ENCODE measurements at regions not wholly inside any gene's neighbourhood (a gene's known extent, or its start where the extent isn't known, plus 50 kb on each side); places are given as distances from the start of the nearest gene placed in this dataset.

DNA sequence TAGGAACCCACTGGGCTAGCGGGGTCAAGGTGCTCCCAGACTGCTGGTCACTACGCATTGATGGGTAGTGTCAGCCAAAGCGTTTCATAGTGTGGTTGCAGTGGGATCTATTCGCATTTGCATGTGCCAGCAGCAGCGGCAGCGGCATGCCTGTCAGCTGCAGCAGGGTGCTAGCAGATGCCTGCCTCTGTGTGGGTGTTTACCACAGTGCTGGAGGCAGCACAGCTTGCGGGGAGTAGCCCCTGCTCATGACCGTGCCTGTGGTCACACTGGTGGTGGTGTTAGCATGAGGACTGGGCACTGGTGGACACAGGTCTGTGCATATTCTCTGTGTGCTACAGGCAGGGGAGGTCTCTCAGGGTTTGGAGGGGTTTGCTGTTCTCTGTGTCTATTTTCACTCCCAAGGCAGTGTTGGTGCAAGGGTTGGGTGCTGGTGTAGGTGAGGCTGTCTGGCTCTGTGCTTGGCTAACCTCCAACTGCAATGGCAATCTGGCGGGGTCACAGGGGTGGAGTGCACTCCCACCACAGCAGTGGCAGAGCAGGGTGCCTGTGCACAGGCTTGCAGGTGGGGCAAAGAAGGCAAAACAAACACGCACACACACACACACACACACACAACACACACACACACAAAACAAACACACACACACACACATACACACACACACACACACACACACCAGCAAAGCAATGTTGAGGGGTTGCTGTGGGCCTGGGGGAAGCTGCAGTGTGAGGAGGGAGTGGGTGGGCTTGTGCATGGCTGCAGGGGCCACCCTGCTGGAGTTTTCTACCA, 184.4 kb downstream of the GLUD2 start:
- POLR2A ChIA-PET: no interaction called here
- ATAC-seq (no peak), FAIRE-seq (no peak), DNase-seq (ENCODE audit: low read depth in 1 of 2, low spot score in 1 of 2) (no peak)
- H3K4me2 ChIP-seq: no peak overlapping the region
- H3K4me1 ChIP-seq: no peaks in the 10 kb centered on the region
- H3K9me3 ChIP-seq: no peaks in the 10 kb centered on the region
- no peak for TF ChIP-seq JUN (IDR thresholded peaks at IDR 0.05)
- no peak for TF ChIP-seq HEYL (CRISPR knock-in tag; IDR thresholded peaks at IDR 0.05)
- WGBS (ENCODE audit: missing lambda C conversion rate): 3% methylated on average over 3 of the region's 10 CpGs
- no peak overlapping the region for H3K27ac ChIP-seq
- CTCF ChIA-PET: no interaction called here
- no peak overlapping the region for H3K4me3 ChIP-seq

DNA sequence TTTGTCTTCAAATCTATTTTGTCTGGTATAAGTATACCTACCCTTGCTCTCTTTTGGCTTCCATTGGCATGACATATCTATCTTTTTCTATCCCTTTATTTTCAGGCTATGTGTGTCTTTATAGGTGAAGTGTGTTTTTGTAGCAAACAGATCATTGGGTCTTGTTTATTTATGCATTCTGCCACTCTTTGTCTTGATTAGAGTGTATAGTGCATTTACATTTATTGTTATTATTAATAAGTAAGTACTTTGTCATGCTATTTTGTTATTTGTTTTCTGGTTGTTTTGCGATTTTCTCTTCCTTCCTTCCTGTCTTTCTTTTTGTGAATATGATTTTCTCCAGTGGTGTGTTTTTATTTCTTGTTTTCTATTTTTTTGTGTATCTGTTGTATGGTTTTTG, 188.6 kb downstream of the GLUD2 start:
- CTCF ChIA-PET: no interaction called here
- FAIRE-seq (no peak), DNase-seq (ENCODE audit: low read depth in 1 of 2, low spot score in 1 of 2) (no peak), ATAC-seq (no peak)
- POLR2A ChIA-PET: no interaction called here
- Histone ChIP-seq H3K4me2 (no peak overlapping the region), H3K4me1 (no peaks in the 10 kb centered on the region), H3K9me3 (no peaks in the 10 kb centered on the region), H3K27ac (no peak overlapping the region), H3K4me3 (no peak overlapping the region)
- WGBS (ENCODE audit: missing lambda C conversion rate): 0% methylated on average over 1 of the region's 1 CpG
- TF ChIP-seq TP53 (CRISPR knock-in tag; IDR thresholded peaks at IDR 0.05): no peak
- no peak for TF ChIP-seq CEBPB (IDR thresholded peaks at IDR 0.05)
- TF ChIP-seq RNF2 (IDR thresholded peaks at IDR 0.05; ENCODE audit: borderline replicate concordance, low read depth): no peak
- TF ChIP-seq KDM5A (IDR thresholded peaks at IDR 0.05): no peak
- TF ChIP-seq, protein P1, sequence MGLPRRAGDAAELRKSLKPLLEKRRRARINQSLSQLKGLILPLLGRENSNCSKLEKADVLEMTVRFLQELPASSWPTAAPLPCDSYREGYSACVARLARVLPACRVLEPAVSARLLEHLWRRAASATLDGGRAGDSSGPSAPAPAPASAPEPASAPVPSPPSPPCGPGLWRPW (IDR thresholded peaks at IDR 0.05): no peak
- no peak for TF ChIP-seq GATA3 (IDR thresholded peaks at IDR 0.05; ENCODE audit: borderline replicate concordance)
- TF ChIP-seq MAFK (IDR thresholded peaks at IDR 0.05; ENCODE audit: partially characterized antibody): no peak
- TF ChIP-seq, protein P2, sequence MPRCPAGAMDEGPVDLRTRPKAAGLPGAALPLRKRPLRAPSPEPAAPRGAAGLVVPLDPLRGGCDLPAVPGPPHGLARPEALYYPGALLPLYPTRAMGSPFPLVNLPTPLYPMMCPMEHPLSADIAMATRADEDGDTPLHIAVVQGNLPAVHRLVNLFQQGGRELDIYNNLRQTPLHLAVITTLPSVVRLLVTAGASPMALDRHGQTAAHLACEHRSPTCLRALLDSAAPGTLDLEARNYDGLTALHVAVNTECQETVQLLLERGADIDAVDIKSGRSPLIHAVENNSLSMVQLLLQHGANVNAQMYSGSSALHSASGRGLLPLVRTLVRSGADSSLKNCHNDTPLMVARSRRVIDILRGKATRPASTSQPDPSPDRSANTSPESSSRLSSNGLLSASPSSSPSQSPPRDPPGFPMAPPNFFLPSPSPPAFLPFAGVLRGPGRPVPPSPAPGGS (IDR thresholded peaks at IDR 0.05): no peak
- TF ChIP-seq, protein P3, sequence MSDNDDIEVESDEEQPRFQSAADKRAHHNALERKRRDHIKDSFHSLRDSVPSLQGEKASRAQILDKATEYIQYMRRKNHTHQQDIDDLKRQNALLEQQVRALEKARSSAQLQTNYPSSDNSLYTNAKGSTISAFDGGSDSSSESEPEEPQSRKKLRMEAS (IDR thresholded peaks at IDR 0.05): no peak
- no peak for TF ChIP-seq ZNF302 (CRISPR knock-in tag; IDR thresholded peaks at IDR 0.05)
- no peak for TF ChIP-seq HOXB5 (CRISPR knock-in tag; IDR thresholded peaks at IDR 0.05)
- no peak for TF ChIP-seq JUN (IDR thresholded peaks at IDR 0.05)
- TF ChIP-seq ZC3H11A (IDR thresholded peaks at IDR 0.05): no peak
- TF ChIP-seq, protein P4, sequence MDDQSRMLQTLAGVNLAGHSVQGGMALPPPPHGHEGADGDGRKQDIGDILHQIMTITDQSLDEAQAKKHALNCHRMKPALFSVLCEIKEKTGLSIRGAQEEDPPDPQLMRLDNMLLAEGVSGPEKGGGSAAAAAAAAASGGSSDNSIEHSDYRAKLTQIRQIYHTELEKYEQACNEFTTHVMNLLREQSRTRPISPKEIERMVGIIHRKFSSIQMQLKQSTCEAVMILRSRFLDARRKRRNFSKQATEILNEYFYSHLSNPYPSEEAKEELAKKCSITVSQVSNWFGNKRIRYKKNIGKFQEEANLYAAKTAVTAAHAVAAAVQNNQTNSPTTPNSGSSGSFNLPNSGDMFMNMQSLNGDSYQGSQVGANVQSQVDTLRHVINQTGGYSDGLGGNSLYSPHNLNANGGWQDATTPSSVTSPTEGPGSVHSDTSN (IDR thresholded peaks at IDR 0.05): no peak

DNA sequence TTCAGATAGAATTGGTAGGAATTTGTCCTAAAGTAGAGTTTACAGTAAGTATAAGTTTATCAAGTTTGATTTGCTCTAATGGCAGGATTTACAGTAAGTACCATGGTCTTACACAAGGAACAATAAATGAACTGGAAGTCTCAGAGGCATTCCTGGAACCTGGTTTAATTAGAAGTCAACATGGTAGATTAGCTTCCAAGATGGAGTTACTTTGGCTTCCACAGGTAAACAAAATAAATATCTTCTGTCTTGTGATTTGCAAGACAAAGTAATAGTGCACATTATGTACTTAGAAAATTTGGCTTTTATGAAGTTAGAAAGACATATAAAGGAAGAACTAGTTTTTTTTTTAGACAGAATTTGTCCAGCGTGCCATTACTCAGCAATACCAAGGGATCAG, 190.7 kb downstream of the GLUD2 start:
- ChIA-PET POLR2A (no interaction called here), CTCF (no interaction called here)
- H3K9me3 ChIP-seq: no peaks in the 10 kb centered on the region
- H3K4me3 ChIP-seq: no peak overlapping the region
- DNase-seq (ENCODE audit: low read depth in 1 of 2, low spot score in 1 of 2) (no peak), FAIRE-seq (no peak), ATAC-seq (no peak)
- no peak overlapping the region for H3K4me2 ChIP-seq
- TF ChIP-seq KDM1A (IDR thresholded peaks at IDR 0.05; ENCODE audit: low read depth) (no peak), RCOR1 (IDR thresholded peaks at IDR 0.05; ENCODE audit: low read depth, low read length) (no peak), BHLHE40 (IDR thresholded peaks at IDR 0.05; ENCODE audit: low read depth, low read length) (no peak), ZSCAN20 (CRISPR knock-in tag; IDR thresholded peaks at IDR 0.05) (no peak), CEBPB (IDR thresholded peaks at IDR 0.05) (no peak), NPAS2 (CRISPR knock-in tag; IDR thresholded peaks at IDR 0.05; ENCODE audit: borderline replicate concordance) (no peak), HDAC2 (IDR thresholded peaks at IDR 0.05) (no peak), POLR2AphosphoS2 (conservative IDR thresholded peaks at IDR 0.05; ENCODE audit: low read length) (no peak), FOSB (CRISPR knock-in tag; IDR thresholded peaks at IDR 0.05) (no peak)
- TF ChIP-seq, protein P5, sequence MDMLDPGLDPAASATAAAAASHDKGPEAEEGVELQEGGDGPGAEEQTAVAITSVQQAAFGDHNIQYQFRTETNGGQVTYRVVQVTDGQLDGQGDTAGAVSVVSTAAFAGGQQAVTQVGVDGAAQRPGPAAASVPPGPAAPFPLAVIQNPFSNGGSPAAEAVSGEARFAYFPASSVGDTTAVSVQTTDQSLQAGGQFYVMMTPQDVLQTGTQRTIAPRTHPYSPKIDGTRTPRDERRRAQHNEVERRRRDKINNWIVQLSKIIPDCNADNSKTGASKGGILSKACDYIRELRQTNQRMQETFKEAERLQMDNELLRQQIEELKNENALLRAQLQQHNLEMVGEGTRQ (IDR thresholded peaks at IDR 0.05): no peak
- TF ChIP-seq, protein P4 (IDR thresholded peaks at IDR 0.05): no peak
- TF ChIP-seq, protein P6, sequence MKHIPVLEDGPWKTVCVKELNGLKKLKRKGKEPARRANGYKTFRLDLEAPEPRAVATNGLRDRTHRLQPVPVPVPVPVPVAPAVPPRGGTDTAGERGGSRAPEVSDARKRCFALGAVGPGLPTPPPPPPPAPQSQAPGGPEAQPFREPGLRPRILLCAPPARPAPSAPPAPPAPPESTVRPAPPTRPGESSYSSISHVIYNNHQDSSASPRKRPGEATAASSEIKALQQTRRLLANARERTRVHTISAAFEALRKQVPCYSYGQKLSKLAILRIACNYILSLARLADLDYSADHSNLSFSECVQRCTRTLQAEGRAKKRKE (CRISPR knock-in tag; IDR thresholded peaks at IDR 0.05; ENCODE audit: low read depth): no peak
- TF ChIP-seq, protein P7, sequence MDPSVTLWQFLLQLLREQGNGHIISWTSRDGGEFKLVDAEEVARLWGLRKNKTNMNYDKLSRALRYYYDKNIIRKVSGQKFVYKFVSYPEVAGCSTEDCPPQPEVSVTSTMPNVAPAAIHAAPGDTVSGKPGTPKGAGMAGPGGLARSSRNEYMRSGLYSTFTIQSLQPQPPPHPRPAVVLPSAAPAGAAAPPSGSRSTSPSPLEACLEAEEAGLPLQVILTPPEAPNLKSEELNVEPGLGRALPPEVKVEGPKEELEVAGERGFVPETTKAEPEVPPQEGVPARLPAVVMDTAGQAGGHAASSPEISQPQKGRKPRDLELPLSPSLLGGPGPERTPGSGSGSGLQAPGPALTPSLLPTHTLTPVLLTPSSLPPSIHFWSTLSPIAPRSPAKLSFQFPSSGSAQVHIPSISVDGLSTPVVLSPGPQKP (IDR thresholded peaks at IDR 0.05; ENCODE audit: low read depth, low read length): no peak
- TF ChIP-seq, protein P3 (IDR thresholded peaks at IDR 0.05): no peak
- WGBS (ENCODE audit: missing lambda C conversion rate): 13% methylated on average over 1 of the region's 1 CpG
- H3K27ac ChIP-seq: no peak overlapping the region
- H3K4me1 ChIP-seq: no peaks in the 10 kb centered on the region
